HFF-Myc (cell line): ENCODE measurements at regions not wholly inside any gene's neighbourhood (a gene's known extent, or its start where the extent isn't known, plus 50 kb on each side); places are given as distances from the start of the nearest gene placed in this dataset.

Experiments used
- DNase-seq: peaks from one replicate; pipeline ENCODE4 v3.0.0-alpha.2; 2011; ENCODE audit warnings: low read depth; ENCODE audit errors: extremely low read depth
- H3K4me3 ChIP-seq: replicated peaks from 2 replicates; pipeline ENCODE4 v1.5.1; 2011; ENCODE audit warnings: low read depth, mild to moderate bottlenecking, control low read depth, low read length
- TF ChIP-seq, protein P1 (sequence below): IDR thresholded peaks from 2 replicates; pipeline ENCODE4 v1.5.1; 2012; ENCODE audit warnings: mild to moderate bottlenecking, low read depth, low read length, control low read depth; ENCODE audit errors: missing control alignments

- no peak overlapping the region for H3K4me3 ChIP-seq
- TF ChIP-seq, protein P1, sequence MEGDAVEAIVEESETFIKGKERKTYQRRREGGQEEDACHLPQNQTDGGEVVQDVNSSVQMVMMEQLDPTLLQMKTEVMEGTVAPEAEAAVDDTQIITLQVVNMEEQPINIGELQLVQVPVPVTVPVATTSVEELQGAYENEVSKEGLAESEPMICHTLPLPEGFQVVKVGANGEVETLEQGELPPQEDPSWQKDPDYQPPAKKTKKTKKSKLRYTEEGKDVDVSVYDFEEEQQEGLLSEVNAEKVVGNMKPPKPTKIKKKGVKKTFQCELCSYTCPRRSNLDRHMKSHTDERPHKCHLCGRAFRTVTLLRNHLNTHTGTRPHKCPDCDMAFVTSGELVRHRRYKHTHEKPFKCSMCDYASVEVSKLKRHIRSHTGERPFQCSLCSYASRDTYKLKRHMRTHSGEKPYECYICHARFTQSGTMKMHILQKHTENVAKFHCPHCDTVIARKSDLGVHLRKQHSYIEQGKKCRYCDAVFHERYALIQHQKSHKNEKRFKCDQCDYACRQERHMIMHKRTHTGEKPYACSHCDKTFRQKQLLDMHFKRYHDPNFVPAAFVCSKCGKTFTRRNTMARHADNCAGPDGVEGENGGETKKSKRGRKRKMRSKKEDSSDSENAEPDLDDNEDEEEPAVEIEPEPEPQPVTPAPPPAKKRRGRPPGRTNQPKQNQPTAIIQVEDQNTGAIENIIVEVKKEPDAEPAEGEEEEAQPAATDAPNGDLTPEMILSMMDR, result no peak
- DNase-seq, result no peak
Observed at GRCh38 chr6:105618247-105618646, 215.4 kb upstream of the PREP start.

DNA sequence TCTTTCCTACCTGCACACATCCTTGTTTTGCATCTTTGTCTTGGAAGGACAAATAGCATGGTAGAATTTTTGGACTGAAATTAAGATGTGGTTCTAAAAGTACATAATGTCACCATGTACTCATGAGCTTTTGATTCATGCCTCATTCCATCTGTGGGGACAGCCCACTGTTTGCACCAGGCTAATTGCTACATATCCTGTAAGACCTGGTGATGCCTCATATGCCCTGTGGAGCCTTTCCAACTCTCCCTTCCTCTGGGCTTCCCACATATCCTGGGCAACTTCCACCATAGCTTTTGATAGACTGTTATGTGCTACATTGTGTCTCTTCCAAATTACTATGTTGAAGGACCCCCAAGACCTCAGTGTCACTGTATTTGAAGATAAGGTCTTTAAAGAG is 213.6 kb upstream of the PREP start:
- no peak overlapping the region for H3K4me3 ChIP-seq
- DNase-seq, result no peak
- TF ChIP-seq, protein P1, result no peak

DNA sequence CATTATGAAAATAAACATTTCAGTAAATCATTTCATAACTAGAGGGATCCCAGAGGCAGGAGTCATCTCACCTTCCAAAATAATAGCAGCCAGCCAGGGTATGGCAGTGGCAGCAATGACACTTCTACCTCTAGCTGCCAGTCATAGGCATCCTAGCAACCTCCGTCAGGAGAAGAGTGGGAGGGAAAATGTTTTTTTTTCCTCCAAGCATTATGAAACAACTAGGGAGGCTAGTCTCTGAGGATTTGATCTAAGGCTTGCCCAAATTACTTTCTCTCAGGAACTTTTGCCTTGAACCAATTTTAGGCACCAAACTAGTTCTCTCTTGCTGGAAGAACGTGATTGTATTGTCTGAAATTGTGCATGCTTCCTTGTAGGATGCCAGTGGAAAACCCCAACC is 208.7 kb upstream of the PREP start:
- H3K4me3 ChIP-seq, result no peak overlapping the region
- TF ChIP-seq, protein P1, result no peak
- no peak for DNase-seq

DNA sequence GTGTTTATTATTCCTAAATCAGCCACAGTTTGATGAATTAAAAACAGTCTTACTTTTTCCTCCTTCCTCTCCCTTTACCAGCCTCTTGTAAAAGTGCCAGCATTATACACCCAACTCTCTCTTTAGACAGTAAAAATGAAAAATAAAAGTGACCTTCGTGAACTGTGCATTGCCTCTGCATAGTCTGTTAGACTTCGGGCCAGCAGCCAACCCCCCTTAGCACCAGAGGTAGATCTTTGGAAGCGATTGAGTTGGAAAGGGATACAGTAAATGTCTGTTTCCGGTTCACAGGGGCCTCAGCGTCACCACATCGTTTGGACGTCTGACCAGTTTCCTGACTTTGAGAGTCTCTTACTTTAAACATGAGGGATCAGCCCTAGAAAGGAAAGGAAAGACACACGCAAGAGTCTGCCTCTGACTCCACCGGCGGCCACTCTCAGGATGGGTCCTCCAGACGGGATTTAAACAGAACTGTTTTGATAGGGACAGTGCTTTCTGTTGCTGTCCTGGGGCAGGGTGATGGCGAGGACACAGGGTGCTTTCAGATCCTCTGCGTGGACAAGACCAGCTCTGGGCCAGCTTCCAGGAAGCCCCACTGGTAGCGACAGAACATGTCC is 206.6 kb upstream of the PREP start:
- no peak for DNase-seq
- TF ChIP-seq, protein P1, result no peak
- H3K4me3 ChIP-seq, result no peak overlapping the region

DNA sequence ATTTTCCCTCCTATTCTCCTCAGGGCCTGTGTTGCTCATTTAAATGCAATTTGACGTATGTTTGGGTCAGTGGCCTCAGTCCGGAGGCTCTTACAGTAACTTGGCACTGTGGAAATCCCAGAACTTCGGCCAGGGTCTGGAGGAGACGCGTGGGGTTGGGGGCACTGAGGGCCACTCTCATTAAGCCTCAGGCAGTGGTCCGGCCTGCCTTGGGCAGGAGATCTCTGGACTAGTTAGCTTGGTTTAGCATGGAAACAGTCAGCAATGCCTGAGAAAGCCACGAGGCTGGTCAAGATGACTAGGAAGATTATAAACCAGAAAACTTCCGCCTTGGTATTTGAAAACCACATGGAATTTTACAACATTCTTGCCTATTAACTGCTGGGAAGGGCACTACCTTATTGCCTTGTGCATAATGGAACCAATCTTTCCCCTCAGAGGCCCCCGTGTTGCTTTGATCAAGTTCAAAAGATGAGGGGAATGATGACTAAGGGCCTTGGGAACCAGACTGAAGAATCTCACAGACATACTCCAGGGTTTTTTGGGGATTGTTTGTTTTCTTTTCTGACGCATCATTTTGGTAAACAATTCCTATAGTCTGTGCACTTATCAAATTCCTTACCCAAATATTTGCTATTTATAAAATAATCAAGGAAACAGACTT is 206.0 kb upstream of the PREP start:
- DNase-seq, result peak; percentile 92
- TF ChIP-seq, protein P1, result no peak
- no peak overlapping the region for H3K4me3 ChIP-seq

- DNase-seq, result no peak
- H3K4me3 ChIP-seq, result no peak overlapping the region
- TF ChIP-seq, protein P1, result no peak
Observed at GRCh38 chr6:105607636-105608621, 205.0 kb upstream of the PREP start.
